ENCODE measurements at regions not wholly inside any gene's neighbourhood (a gene's known extent, or its start where the extent isn't known, plus 50 kb on each side); places are given as distances from the start of the nearest gene placed in this dataset.

DNA sequence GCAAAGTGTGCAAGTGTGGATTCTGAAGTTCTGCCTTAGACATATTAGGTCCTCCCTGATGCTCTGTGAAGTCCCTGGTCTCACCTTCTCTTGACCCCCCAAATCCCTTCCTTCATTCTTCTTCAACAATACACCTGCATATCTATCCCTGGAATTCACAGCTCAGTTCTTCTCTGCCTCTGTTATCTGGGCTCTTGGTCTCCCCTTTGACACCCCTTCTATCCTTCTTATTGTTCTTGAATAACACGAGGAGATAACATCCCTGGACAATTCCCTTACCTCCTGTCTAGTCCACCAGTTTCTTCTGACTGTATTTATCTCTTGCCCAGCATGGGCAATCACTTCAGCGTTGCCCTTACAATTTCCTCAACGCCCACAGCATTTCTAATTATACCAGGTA is 104.8 kb upstream of the ATG10 start:
- Histone ChIP-seq H3K4me1 (ENCODE audit: control insufficient read depth in 2 of 3, insufficient read depth in 2 of 3, low read depth in 1 of 3, low read length in 3 of 3) (no peaks in the 10 kb centered on the region), H3K27me3 (ENCODE audit: control insufficient read depth, insufficient read depth, low read length) (no peaks in the 10 kb centered on the region), H3K27ac (ENCODE audit: low read depth in 2 of 2, low read length in 2 of 2) (no peak overlapping the region), H3K9me3 (ENCODE audit: control insufficient read depth in 2 of 3, insufficient read depth in 1 of 3, low read length in 3 of 3) (no peaks in the 10 kb centered on the region), H3K9ac (ENCODE audit: low read length in 3 of 3) (no peak overlapping the region), H3K36me3 (ENCODE audit: control insufficient read depth in 2 of 3, insufficient read depth in 3 of 3, low read length in 3 of 3) (no peaks in the 10 kb centered on the region), H3K4me3 (ENCODE audit: low read length in 3 of 3) (no peak overlapping the region)
- TF ChIP-seq, protein P1, sequence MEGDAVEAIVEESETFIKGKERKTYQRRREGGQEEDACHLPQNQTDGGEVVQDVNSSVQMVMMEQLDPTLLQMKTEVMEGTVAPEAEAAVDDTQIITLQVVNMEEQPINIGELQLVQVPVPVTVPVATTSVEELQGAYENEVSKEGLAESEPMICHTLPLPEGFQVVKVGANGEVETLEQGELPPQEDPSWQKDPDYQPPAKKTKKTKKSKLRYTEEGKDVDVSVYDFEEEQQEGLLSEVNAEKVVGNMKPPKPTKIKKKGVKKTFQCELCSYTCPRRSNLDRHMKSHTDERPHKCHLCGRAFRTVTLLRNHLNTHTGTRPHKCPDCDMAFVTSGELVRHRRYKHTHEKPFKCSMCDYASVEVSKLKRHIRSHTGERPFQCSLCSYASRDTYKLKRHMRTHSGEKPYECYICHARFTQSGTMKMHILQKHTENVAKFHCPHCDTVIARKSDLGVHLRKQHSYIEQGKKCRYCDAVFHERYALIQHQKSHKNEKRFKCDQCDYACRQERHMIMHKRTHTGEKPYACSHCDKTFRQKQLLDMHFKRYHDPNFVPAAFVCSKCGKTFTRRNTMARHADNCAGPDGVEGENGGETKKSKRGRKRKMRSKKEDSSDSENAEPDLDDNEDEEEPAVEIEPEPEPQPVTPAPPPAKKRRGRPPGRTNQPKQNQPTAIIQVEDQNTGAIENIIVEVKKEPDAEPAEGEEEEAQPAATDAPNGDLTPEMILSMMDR (IDR thresholded peaks at IDR 0.05; ENCODE audit: borderline replicate concordance, extremely low read depth, insufficient read depth) = no peak
- DNase-seq (no peak), FAIRE-seq (no peak)
- intact Hi-C loops (cut with DNase I) = no loop called here

DNA sequence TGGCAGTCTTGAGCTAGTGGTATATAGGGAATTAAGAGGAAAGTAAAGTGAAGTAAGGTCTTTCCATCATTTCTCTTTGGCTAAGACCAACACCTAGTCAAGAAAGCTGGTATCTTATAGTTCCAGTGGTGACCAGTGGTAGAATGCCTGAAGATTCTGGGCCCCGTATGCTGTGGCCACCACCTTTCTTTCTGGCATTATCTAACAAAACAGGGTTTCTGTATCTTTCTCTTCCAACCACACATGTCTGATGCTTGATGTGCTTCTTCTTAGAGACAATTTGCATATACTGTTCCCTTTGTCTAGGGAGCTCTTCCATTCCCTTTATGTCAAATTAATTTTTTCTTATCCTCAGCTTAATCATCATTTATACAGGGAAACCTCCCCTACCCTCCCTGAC is 109.9 kb upstream of the SSBP2 start:
- Histone ChIP-seq H3K9ac (ENCODE audit: low read length in 3 of 3) (no peak overlapping the region), H3K9me3 (ENCODE audit: control insufficient read depth in 2 of 3, insufficient read depth in 1 of 3, low read length in 3 of 3) (no peaks in the 10 kb centered on the region), H3K27me3 (ENCODE audit: control insufficient read depth, insufficient read depth, low read length) (no peaks in the 10 kb centered on the region), H3K4me1 (ENCODE audit: control insufficient read depth in 2 of 3, insufficient read depth in 2 of 3, low read depth in 1 of 3, low read length in 3 of 3) (no peaks in the 10 kb centered on the region), H3K4me3 (ENCODE audit: low read length in 3 of 3) (no peak overlapping the region), H3K36me3 (ENCODE audit: control insufficient read depth in 2 of 3, insufficient read depth in 3 of 3, low read length in 3 of 3) (no peaks in the 10 kb centered on the region), H3K27ac (ENCODE audit: low read depth in 2 of 2, low read length in 2 of 2) (no peak overlapping the region)
- intact Hi-C loops (cut with DNase I) = no loop called here
- FAIRE-seq = no peak
- TF ChIP-seq, protein P1 (IDR thresholded peaks at IDR 0.05; ENCODE audit: borderline replicate concordance, extremely low read depth, insufficient read depth) = no peak
- DNase-seq = no peak

DNA sequence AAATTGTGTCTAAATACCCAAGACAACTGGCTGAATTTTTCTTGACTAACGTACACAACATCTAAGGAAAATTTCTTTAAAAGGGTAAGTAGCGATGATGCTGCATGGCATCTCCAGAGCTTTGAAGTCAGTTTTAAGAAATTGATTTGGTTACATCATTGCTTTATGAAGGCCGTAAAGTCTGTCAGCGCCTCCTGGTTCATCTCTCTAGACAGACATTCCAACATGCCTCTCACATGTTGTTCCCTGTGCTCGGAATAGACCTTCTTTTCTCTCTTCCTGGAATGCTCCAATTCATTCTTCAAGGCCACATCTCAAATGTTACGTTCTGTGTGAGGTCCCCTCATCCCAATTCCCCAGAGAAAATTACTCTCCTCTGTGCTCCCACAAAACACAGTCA is 108.7 kb upstream of the SSBP2 start:
- Histone ChIP-seq H3K36me3 (ENCODE audit: control insufficient read depth in 2 of 3, insufficient read depth in 3 of 3, low read length in 3 of 3) (no peaks in the 10 kb centered on the region), H3K9ac (ENCODE audit: low read length in 3 of 3) (no peak overlapping the region), H3K27me3 (ENCODE audit: control insufficient read depth, insufficient read depth, low read length) (no peaks in the 10 kb centered on the region), H3K27ac (ENCODE audit: low read depth in 2 of 2, low read length in 2 of 2) (no peak overlapping the region), H3K4me3 (ENCODE audit: low read length in 3 of 3) (no peak overlapping the region), H3K9me3 (ENCODE audit: control insufficient read depth in 2 of 3, insufficient read depth in 1 of 3, low read length in 3 of 3) (no peaks in the 10 kb centered on the region), H3K4me1 (ENCODE audit: control insufficient read depth in 2 of 3, insufficient read depth in 2 of 3, low read depth in 1 of 3, low read length in 3 of 3) (no peaks in the 10 kb centered on the region)
- TF ChIP-seq, protein P1 (IDR thresholded peaks at IDR 0.05; ENCODE audit: borderline replicate concordance, extremely low read depth, insufficient read depth) = no peak
- DNase-seq = no peak
- FAIRE-seq = no peak
- intact Hi-C loops (cut with DNase I) = no loop called here

All from kidney (tissue), 13 donors.